HG02610 (cell line): ENCODE measurements at regions not wholly inside any gene's neighbourhood (a gene's known extent, or its start where the extent isn't known, plus 50 kb on each side); places are given as distances from the start of the nearest gene placed in this dataset.

Experiments
- ATAC-seq: cut with Tn5 transposase; IDR thresholded peaks from one replicate; pipeline ENCODE4 v1.9.1; 2021; ENCODE audit warnings: mild to moderate bottlenecking, moderate library complexity; ENCODE audit not compliant: unreplicated experiment

GRCh38 chr20:41889126-41889843, 271.1 kb upstream of the CHD6 start:
- no peak for ATAC-seq

- no peak for ATAC-seq
Measured at GRCh38 chr20:41888434-41888833, 270.3 kb upstream of the CHD6 start.

- no peak for ATAC-seq
Measured at GRCh38 chr20:41887500-41887899, 269.3 kb upstream of the CHD6 start.

GRCh38 chr20:41881466-41882046, 263.4 kb upstream of the CHD6 start:
- no peak for ATAC-seq

GRCh38 chr20:41879123-41879522, 260.9 kb upstream of the CHD6 start:
- no peak for ATAC-seq

GRCh38 chr20:41877911-41878310, 259.7 kb upstream of the CHD6 start:
- no peak for ATAC-seq

- no peak for ATAC-seq
Measured at GRCh38 chr20:41874658-41875057, 256.5 kb upstream of the CHD6 start.

GRCh38 chr20:41872930-41873329, 254.8 kb upstream of the CHD6 start:
- no peak for ATAC-seq

GRCh38 chr20:41870869-41871462, 252.8 kb upstream of the CHD6 start:
- no peak for ATAC-seq

- ATAC-seq: no peak
Measured at GRCh38 chr20:41869261-41869660, 251.1 kb upstream of the CHD6 start.

- ATAC-seq: no peak
Measured at GRCh38 chr20:41865938-41866337, 247.8 kb upstream of the CHD6 start.

GRCh38 chr20:41862476-41862875, 244.3 kb upstream of the CHD6 start:
- no peak for ATAC-seq

- no peak for ATAC-seq
Measured at GRCh38 chr20:41861772-41862422, 243.7 kb upstream of the CHD6 start.

GRCh38 chr20:41854765-41855164, 236.6 kb upstream of the CHD6 start:
- ATAC-seq: no peak

- ATAC-seq: no peak
Measured at GRCh38 chr20:41853806-41854205, 235.6 kb upstream of the CHD6 start.

- ATAC-seq: no peak
Measured at GRCh38 chr20:41848180-41848579, 230.0 kb upstream of the CHD6 start.

- ATAC-seq: no peak
Measured at GRCh38 chr20:41837669-41838224, 219.6 kb upstream of the CHD6 start.

- ATAC-seq: no peak
Measured at GRCh38 chr20:41833739-41834138, 215.6 kb upstream of the CHD6 start.

GRCh38 chr20:41830702-41831101, 212.5 kb upstream of the CHD6 start:
- ATAC-seq: no peak

GRCh38 chr20:41819436-41819835, 201.3 kb upstream of the CHD6 start:
- no peak for ATAC-seq

GRCh38 chr20:41818991-41819390, 200.8 kb upstream of the CHD6 start:
- no peak for ATAC-seq

GRCh38 chr20:41818369-41818768, 200.2 kb upstream of the CHD6 start:
- ATAC-seq: no peak
